IMR-90 (cell line): ENCODE measurements at regions not wholly inside any gene's neighbourhood (a gene's known extent, or its start where the extent isn't known, plus 50 kb on each side); places are given as distances from the start of the nearest gene placed in this dataset.

Source experiments
- ATAC-seq: fragments of 200-7000 bp; cut with Tn5 transposase; 2 replicates; pipeline ENCODE4 v1.9.1; 2020; ENCODE audit warnings: low read depth, mild to moderate bottlenecking, moderate library complexity
- BruUV-seq: library from RNA; stranded (reverse); fragments of 400-500 nt; replicated peaks from 2 replicates; lab custom pipeline; 2021; lab: Mats Ljungman, UMichigan
- CTCF ChIA-PET: fragments of 300-600 bp; formaldehyde crosslinking; extraction: SDS; loops from one replicate; lab custom pipeline; 2021; ENCODE audit warnings: antibody characterized with exemption; lab: Yijun Ruan, JAX
- POLR2A ChIA-PET: fragments of 300-600 bp; sonication (Branson Sonifier 250); formaldehyde crosslinking; loops from one replicate; lab custom pipeline; 2022; ENCODE audit warnings: antibody characterized with exemption; ENCODE audit not compliant: unreplicated experiment; lab: Charles Lee
- DNase-seq: peaks from one replicate; pipeline ENCODE4 v3.0.0; 2013
- H2AFZ ChIP-seq: replicated peaks from 2 replicates; pipeline ENCODE3; 2013; ENCODE audit warnings: low read length, mild to moderate bottlenecking; ENCODE audit not compliant: poor library complexity
- H2AK5ac ChIP-seq: 2 replicates; pipeline ENCODE4 v1.6.1; 2013; ENCODE audit warnings: low read depth, low read length, inconsistent platforms
- H2AK9ac ChIP-seq: replicated peaks from 2 replicates; pipeline ENCODE3; 2013; ENCODE audit warnings: mild to moderate bottlenecking, low read depth, low read length, moderate library complexity; ENCODE audit not compliant: poor library complexity
- H2BK120ac ChIP-seq: 2 replicates; pipeline ENCODE4 v1.6.1; 2013; ENCODE audit warnings: low read depth, low read length, inconsistent platforms
- H2BK15ac ChIP-seq: 3 replicates; pipeline ENCODE4 v1.6.1; 2013; ENCODE audit warnings: low read depth, low read length, inconsistent platforms
- H2BK20ac ChIP-seq: 2 replicates; pipeline ENCODE4 v1.6.1; 2013; ENCODE audit warnings: low read depth, mild to moderate bottlenecking, inconsistent platforms, low read length, moderate library complexity
- H2BK5ac ChIP-seq: 2 replicates; pipeline ENCODE4 v1.6.1; 2013; ENCODE audit warnings: mild to moderate bottlenecking, low read depth, low read length, inconsistent platforms; ENCODE audit not compliant: poor library complexity, severe bottlenecking
- H3K14ac ChIP-seq: replicated peaks from 2 replicates; pipeline ENCODE4 v1.6.1; 2013; ENCODE audit warnings: low read depth, low read length, inconsistent platforms
- H3K18ac ChIP-seq: 2 replicates; pipeline ENCODE4 v1.6.1; 2013; ENCODE audit warnings: low read depth, low read length, control low read depth
- H3K23ac ChIP-seq: 2 replicates; pipeline ENCODE4 v1.6.1; 2013; ENCODE audit warnings: low read depth, low read length, inconsistent platforms
- H3K27ac ChIP-seq: 2 replicates; pipeline ENCODE4 v1.5.1; 2013; ENCODE audit warnings: mild to moderate bottlenecking, control low read depth, low read length; ENCODE audit not compliant: insufficient read depth
- H3K27me3 ChIP-seq: 2 replicates; pipeline ENCODE4 v1.6.1; 2013; ENCODE audit warnings: low read length; ENCODE audit not compliant: control insufficient read depth, insufficient read depth
- H3K36me3 ChIP-seq: 2 replicates; pipeline ENCODE4 v1.6.1; 2013; ENCODE audit warnings: low read length, mixed read lengths; ENCODE audit not compliant: control insufficient read depth, insufficient read depth
- H3K4ac ChIP-seq: 2 replicates; pipeline ENCODE4 v1.6.1; 2013; ENCODE audit warnings: low read depth, low read length, inconsistent platforms
- H3K4me1 ChIP-seq: 2 replicates; pipeline ENCODE4 v1.6.1; 2013; ENCODE audit warnings: low read length, mixed read lengths; ENCODE audit not compliant: control insufficient read depth, insufficient read depth
- H3K4me2 ChIP-seq: 2 replicates; pipeline ENCODE4 v1.6.1; 2013; ENCODE audit warnings: low read depth, mild to moderate bottlenecking, control low read depth, low read length, moderate library complexity
- H3K4me3 ChIP-seq: 2 replicates; pipeline ENCODE4 v1.5.1; 2013; ENCODE audit warnings: low read depth, mild to moderate bottlenecking, control low read depth, low read length, moderate library complexity; ENCODE audit not compliant: insufficient read depth
- H3K56ac ChIP-seq: 2 replicates; pipeline ENCODE4 v1.6.1; 2013; ENCODE audit warnings: low read length, inconsistent platforms; ENCODE audit not compliant: insufficient read depth; ENCODE audit errors: extremely low read depth
- H3K79me1 ChIP-seq, 2 experiments: 2 replicates each; pipeline ENCODE4 v1.6.1; 2013; ENCODE audit warnings: low read length in 2 of 2, inconsistent platforms in 1 of 2, low read depth in 1 of 2
- H3K9ac ChIP-seq: 2 replicates; pipeline ENCODE4 v1.6.1; 2013; ENCODE audit warnings: low read depth, low read length, control low read depth
- H3K9me1 ChIP-seq: 2 replicates; pipeline ENCODE4 v1.6.1; 2013; ENCODE audit warnings: low read length, inconsistent platforms; ENCODE audit not compliant: insufficient read depth
- H3K9me3 ChIP-seq: 2 replicates; pipeline ENCODE4 v1.6.1; 2013; ENCODE audit warnings: low read length; ENCODE audit not compliant: control insufficient read depth, insufficient read depth
- H4K20me1 ChIP-seq: 2 replicates; pipeline ENCODE4 v1.6.1; 2013; ENCODE audit warnings: low read length, inconsistent platforms; ENCODE audit not compliant: insufficient read depth
- H4K5ac ChIP-seq: 2 replicates; pipeline ENCODE4 v1.6.1; 2013; ENCODE audit warnings: mild to moderate bottlenecking, low read depth, low read length, control low read depth
- H4K8ac ChIP-seq, 2 experiments: 2 replicates each; pipeline ENCODE4 v1.6.1; 2013; ENCODE audit warnings: low read depth in 2 of 2, low read length in 2 of 2, control low read depth in 1 of 2, inconsistent platforms in 1 of 2
- H4K91ac ChIP-seq: 2 replicates; pipeline ENCODE4 v1.6.1; 2013; ENCODE audit warnings: low read depth, low read length, inconsistent platforms; ENCODE audit not compliant: insufficient read depth
- CTCF ChIP-seq: conservative IDR thresholded peaks from 2 replicates; pipeline ENCODE4 v1.5.1; 2012; ENCODE audit warnings: mild to moderate bottlenecking, low read depth, low read length, improper control_type of control experiment
- ELK1 ChIP-seq: fragments of 150-350 bp; IDR thresholded peaks from 2 replicates; pipeline ENCODE4 v1.6.1; 2016; ENCODE audit warnings: low read depth, mild to moderate bottlenecking, low read length, moderate library complexity, borderline replicate concordance
- WGBS, 2 experiments: methylation state at CpG; one replicate each; pipeline versions ENCODE4 v1.1.5 to v1.1.7; 2013; ENCODE audit warnings: missing lambda C conversion rate in 2 of 2; ENCODE audit not compliant: insufficient read length in 1 of 2; ENCODE audit errors: extremely low coverage in 2 of 2; 5-methylcytosine and 5-hydroxymethylcytosine counted together
- dilution Hi-C: fragments of 300-500 bp; cut with HindIII; formaldehyde crosslinking; loops from one replicate; pipeline ENCODE4 v1.14.3; 2018; ENCODE audit warnings: low sequenced_read_pairs; ENCODE audit not compliant: unreplicated experiment
- in situ Hi-C: fragments of 300-500 bp; cut with MboI; formaldehyde crosslinking; loops from 3 replicates; pipeline ENCODE4 v1.14.3; 2019; ENCODE audit warnings: low sequenced_read_pairs, inconsistent platforms, mixed read lengths
- intact Hi-C: fragments of 100-400 bp; cut with micrococcal nuclease; formaldehyde crosslinking; loops from 2 replicates; pipeline ENCODE4 v1.10.0; 2022

DNA sequence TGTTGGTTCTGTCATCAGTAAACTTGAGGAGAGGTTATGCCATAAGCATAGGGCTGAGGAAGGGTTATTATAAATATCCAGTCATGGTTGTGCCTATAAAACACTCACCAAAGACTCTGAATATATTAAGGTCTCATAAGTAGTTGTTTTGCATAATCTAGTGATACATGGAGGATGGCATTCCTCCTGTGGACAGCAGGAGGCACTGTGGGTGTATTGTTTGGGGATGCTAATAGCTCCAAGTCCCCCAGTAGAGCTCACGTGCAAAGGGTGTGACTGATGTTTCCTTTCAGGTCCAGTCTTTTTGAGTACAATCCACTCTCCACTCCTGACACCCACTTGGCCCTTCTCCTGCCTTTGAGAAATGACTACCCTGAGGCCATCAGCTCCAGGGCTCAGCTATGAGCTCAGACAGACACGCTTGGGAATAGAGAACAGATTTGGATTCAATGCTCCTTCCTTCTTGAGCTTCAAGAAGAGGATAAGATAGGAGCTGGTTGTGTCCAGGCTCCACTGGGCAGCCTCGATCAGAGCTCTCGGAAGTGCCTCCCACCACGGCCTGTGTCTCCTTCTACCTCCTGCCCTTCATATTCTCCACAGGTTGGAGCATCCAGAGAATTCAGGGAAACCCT, 85.2 kb upstream of the IGLL5 start:
- dilution Hi-C loops (no loop called here), in situ Hi-C loops (no loop called here), intact Hi-C loops (no loop called here)
- POLR2A ChIA-PET = no interaction called here
- Histone ChIP-seq H3K4ac (no peak overlapping the region), H3K9me1 (no peaks in the 10 kb centered on the region), H2BK15ac (no peak overlapping the region), H3K9me3 (no peaks in the 10 kb centered on the region; the same call in 1 of the 2 replicates), H4K5ac (no peak overlapping the region), H3K14ac (no peak overlapping the region), H3K27me3 (peaks cover 1% of the 10 kb centered on the region), H3K4me3 (no peak overlapping the region), H4K8ac (no peak overlapping the region), H3K23ac (no peak overlapping the region), H3K9ac (no peak overlapping the region), H2AK5ac (no peak overlapping the region), H4K91ac (no peak overlapping the region), H2BK120ac (no peak overlapping the region), H3K4me1 (no peaks in the 10 kb centered on the region), H3K27ac (no peak overlapping the region), H3K4me2 (no peak overlapping the region), H4K20me1 (no peaks in the 10 kb centered on the region), H2AK9ac (no peak overlapping the region), H3K79me1 (no peaks in the 10 kb centered on the region), H2AFZ (no peak overlapping the region), H3K18ac (no peak overlapping the region), H2BK20ac (no peak overlapping the region), H3K36me3 (no peaks in the 10 kb centered on the region), H2BK5ac (no peak overlapping the region), H3K56ac (no peak overlapping the region)
- no peak for DNase-seq
- CTCF ChIA-PET = no interaction called here
- WGBS, 2 experiments = no CpG with 5 or more reads among the region's 5 CpGs
- no peak for ATAC-seq
- BruUV-seq = no TSS peak
- no peak for TF ChIP-seq ELK1
- peak; percentile 13; the same call in 1 of the 2 replicates for TF ChIP-seq CTCF
